OCI-LY3 (cell line): ENCODE measurements at regions not wholly inside any gene's neighbourhood (a gene's known extent, or its start where the extent isn't known, plus 50 kb on each side); places are given as distances from the start of the nearest gene placed in this dataset.

ENCODE experiments used
- H2AFZ ChIP-seq: fragments of 200-600, 300-600 bp; shearing (Covaris generic); 2 replicates; pipeline ENCODE4 v1.6.0; 2014; ENCODE audit warnings: antibody characterized with exemption, low read depth, low read length
- H3K27ac ChIP-seq: fragments of 200-600, 300-600 bp; sonication (generic); 2 replicates; pipeline ENCODE4 v1.5.1; 2014; ENCODE audit warnings: mild to moderate bottlenecking, low read length, moderate library complexity, mixed read lengths
- H3K27me3 ChIP-seq: fragments of 200-600, 300-600 bp; sonication (generic); 2 replicates; pipeline ENCODE4 v1.6.1; 2014; ENCODE audit warnings: low read depth, low read length, mixed read lengths
- H3K36me3 ChIP-seq: fragments of 200-600, 300-600 bp; sonication (generic); replicated peaks from 2 replicates; pipeline ENCODE3; 2014; ENCODE audit warnings: low read depth, low read length, mixed read lengths
- H3K4me1 ChIP-seq: fragments of 300-600, 200-600 bp; sonication (generic); 2 replicates; pipeline ENCODE4 v1.6.1; 2014; ENCODE audit warnings: low read length, mixed read lengths
- H3K4me2 ChIP-seq: fragments of 200-600, 300-600 bp; sonication (generic); 2 replicates; pipeline ENCODE4 v1.6.1; 2014; ENCODE audit warnings: low read length, mixed read lengths
- H3K4me3 ChIP-seq: fragments of 300-600, 200-600 bp; sonication (generic); 2 replicates; pipeline ENCODE4 v1.5.1; 2014; ENCODE audit warnings: antibody characterized with exemption, mild to moderate bottlenecking, low read length, moderate library complexity
- H3K79me2 ChIP-seq: fragments of 300-600, 200-600 bp; shearing (Covaris generic); 2 replicates; pipeline ENCODE4 v1.6.1; 2014; ENCODE audit warnings: mild to moderate bottlenecking, low read length, mixed read lengths
- H3K9ac ChIP-seq: fragments of 300-600, 200-600 bp; shearing (Covaris generic); 2 replicates; pipeline ENCODE4 v1.6.0; 2014; ENCODE audit warnings: mild to moderate bottlenecking, low read length, moderate library complexity
- H3K9me3 ChIP-seq: fragments of 200-600, 300-600 bp; shearing (Covaris generic); 2 replicates; pipeline ENCODE4 v1.6.1; 2014; ENCODE audit warnings: low read length, mixed read lengths; ENCODE audit not compliant: insufficient read depth
- H4K20me1 ChIP-seq: fragments of 200-600, 300-600 bp; sonication (generic); 2 replicates; pipeline ENCODE4 v1.6.1; 2016; ENCODE audit warnings: low read length, mixed read lengths; ENCODE audit not compliant: insufficient read depth
- EZH2phosphoT487 ChIP-seq: fragments of 200-600 bp; shearing (Covaris generic); IDR thresholded peaks from 2 replicates; pipeline ENCODE4 v1.6.1; 2018; ENCODE audit warnings: antibody characterized with exemption, mixed run types, low read depth
- TF ChIP-seq, protein P1 (sequence below): fragments of 200-600, 300-600 bp; sonication (generic); IDR thresholded peaks from 2 replicates; pipeline ENCODE4 v1.5.1; 2014; ENCODE audit warnings: antibody characterized with exemption, low read length, low read depth

DNA sequence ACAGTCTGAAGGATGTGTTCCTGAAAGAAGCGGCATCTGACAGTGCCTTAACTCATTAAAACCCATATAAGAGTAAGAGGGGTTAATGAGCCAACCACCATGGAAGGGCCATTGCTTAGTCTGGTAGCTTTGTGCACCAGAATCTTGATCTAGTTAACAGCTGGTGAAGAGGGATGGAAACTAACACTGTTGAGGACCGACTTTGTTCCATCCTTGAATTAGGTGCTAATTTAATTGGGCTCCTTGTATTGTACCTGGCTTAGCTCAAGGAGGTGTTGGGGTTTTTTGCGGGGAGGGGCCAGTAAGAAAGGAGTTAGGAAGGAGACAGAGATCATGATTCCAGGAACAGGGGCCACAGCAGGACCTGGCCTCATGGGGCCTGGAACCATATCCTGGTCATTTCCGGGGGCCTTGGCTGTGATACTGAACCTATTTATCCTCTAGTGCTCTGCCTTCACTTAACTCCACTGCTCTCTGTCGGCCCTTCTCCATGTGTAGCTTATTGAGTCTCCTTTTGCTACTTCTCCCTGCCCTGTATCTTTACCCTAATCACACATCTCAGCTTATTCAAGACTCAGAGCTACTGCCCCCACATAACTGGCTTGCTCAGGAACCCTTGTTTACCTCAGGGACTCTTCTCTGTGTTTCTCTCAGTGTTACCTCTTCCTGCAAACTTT, 93.0 kb downstream of the RPL22L1 start:
- H3K9ac ChIP-seq, result no peak overlapping the region
- no peaks in the 10 kb centered on the region for H3K4me1 ChIP-seq
- H3K4me3 ChIP-seq, result no peak overlapping the region
- TF ChIP-seq EZH2phosphoT487, result no peak
- TF ChIP-seq, protein P1, sequence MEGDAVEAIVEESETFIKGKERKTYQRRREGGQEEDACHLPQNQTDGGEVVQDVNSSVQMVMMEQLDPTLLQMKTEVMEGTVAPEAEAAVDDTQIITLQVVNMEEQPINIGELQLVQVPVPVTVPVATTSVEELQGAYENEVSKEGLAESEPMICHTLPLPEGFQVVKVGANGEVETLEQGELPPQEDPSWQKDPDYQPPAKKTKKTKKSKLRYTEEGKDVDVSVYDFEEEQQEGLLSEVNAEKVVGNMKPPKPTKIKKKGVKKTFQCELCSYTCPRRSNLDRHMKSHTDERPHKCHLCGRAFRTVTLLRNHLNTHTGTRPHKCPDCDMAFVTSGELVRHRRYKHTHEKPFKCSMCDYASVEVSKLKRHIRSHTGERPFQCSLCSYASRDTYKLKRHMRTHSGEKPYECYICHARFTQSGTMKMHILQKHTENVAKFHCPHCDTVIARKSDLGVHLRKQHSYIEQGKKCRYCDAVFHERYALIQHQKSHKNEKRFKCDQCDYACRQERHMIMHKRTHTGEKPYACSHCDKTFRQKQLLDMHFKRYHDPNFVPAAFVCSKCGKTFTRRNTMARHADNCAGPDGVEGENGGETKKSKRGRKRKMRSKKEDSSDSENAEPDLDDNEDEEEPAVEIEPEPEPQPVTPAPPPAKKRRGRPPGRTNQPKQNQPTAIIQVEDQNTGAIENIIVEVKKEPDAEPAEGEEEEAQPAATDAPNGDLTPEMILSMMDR, result no peak
- no peak overlapping the region for H2AFZ ChIP-seq
- no peaks in the 10 kb centered on the region for H3K36me3 ChIP-seq
- no peak overlapping the region for H3K4me2 ChIP-seq
- H3K27ac ChIP-seq, result no peak overlapping the region
- no peaks in the 10 kb centered on the region for H4K20me1 ChIP-seq
- no peaks in the 10 kb centered on the region for H3K79me2 ChIP-seq
- no peaks in the 10 kb centered on the region for H3K9me3 ChIP-seq
- peaks cover 72% of the 10 kb centered on the region for H3K27me3 ChIP-seq

DNA sequence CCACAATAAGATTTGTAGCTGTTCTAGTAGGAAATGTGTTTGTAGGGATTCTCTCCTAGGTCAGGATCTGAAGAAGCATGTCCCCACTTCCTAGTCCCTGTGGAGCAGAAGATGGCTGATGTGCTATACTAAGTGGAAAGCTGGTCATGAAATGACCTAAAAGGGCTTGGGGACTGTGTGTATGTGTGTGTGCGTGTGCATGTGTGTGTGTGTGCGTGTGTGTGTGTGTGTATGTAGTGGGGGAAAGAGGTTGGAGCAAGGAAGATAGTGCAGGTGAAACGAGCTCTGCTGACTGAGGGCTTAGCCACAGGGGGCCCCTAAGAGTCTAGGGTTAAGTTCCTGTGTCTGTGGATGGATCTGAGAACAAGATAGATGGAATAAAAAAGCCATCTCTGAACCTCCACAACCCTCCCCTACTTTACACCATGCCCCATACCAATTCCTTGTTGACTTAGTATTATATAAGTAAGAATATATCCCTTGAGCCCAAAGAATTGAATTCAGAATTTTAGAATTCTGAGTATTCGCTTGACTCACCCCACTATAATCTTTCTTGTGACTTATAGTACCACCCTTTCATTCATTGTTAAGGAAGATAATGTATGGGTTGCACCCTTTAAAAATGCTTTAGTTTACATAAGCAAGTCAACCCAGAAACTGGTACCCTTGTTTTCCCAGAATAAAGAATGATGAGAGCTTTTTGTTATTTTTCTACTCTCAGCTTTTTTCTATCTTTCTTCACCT, 96.1 kb downstream of the RPL22L1 start:
- H3K9ac ChIP-seq, result no peak overlapping the region
- no peaks in the 10 kb centered on the region for H4K20me1 ChIP-seq
- H3K27me3 ChIP-seq, result peaks cover 60% of the 10 kb centered on the region
- H3K9me3 ChIP-seq, result no peaks in the 10 kb centered on the region
- H3K4me3 ChIP-seq, result no peak overlapping the region
- H3K4me1 ChIP-seq, result no peaks in the 10 kb centered on the region
- H3K4me2 ChIP-seq, result no peak overlapping the region
- TF ChIP-seq, protein P1, result no peak
- no peak for TF ChIP-seq EZH2phosphoT487
- no peaks in the 10 kb centered on the region for H3K79me2 ChIP-seq
- H3K27ac ChIP-seq, result no peak overlapping the region
- H3K36me3 ChIP-seq, result no peaks in the 10 kb centered on the region
- H2AFZ ChIP-seq, result no peak overlapping the region

DNA sequence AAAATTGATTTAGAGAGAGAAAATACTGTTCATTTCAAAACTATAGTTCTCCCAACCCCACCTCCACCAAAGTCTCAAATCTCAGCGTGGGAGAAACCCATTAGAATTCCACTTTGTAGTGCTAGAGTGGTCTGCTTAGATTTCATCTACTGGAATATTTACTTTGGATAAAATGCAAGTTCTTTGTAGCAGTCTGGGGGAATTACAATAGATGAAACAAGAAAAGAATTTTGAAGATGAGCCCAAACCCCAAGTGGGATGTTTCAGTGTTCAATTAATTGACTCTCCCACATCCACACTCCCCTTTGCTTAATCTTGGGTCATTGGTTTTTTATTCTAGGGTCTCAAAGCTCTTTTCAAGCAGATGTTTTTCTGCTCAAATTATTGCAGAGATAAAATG, 97.8 kb downstream of the RPL22L1 start:
- no peak for TF ChIP-seq EZH2phosphoT487
- TF ChIP-seq, protein P1, result no peak
- H3K4me2 ChIP-seq, result no peak overlapping the region

DNA sequence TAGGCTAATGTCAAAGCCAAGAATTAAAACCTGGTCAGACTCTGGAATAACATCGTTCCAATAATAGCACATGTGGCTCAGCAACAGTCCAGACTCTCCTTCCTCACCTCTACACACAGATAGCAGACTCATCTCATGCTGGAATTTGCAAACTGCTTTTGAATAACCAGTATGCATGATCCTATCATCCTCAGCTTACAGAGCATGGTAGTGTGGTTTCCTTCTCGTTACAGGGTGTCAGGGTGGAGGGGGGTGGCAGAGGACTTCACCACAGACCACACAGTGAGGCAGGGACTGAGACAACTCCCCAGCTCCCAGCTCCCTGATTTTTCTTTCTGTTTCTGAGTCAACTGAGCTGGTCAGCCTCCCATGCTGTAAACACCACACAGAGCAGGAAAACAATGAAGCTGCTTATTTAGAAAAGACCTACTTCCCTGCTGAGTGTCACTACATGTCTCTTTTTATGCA, 101.6 kb downstream of the RPL22L1 start:
- Histone ChIP-seq H3K4me2 (no peak overlapping the region), H3K9me3 (no peaks in the 10 kb centered on the region), H3K27me3 (peaks cover 42% of the 10 kb centered on the region), H3K4me3 (no peak overlapping the region), H2AFZ (no peak overlapping the region), H3K36me3 (no peaks in the 10 kb centered on the region), H3K9ac (no peak overlapping the region), H3K79me2 (no peaks in the 10 kb centered on the region), H3K27ac (no peak overlapping the region), H4K20me1 (no peaks in the 10 kb centered on the region), H3K4me1 (peaks cover 3% of the 10 kb centered on the region; the same call in 1 of the 2 replicates)
- no peak for TF ChIP-seq EZH2phosphoT487
- TF ChIP-seq, protein P1, result no peak

More for the DNA sequence above, 97.8 kb downstream of the RPL22L1 start:
- H3K9me3 ChIP-seq, result no peaks in the 10 kb centered on the region
- H3K27ac ChIP-seq, result no peak overlapping the region
- H3K4me3 ChIP-seq, result no peak overlapping the region
- no peaks in the 10 kb centered on the region for H3K36me3 ChIP-seq
- no peak overlapping the region for H3K9ac ChIP-seq
- peaks cover 44% of the 10 kb centered on the region; the same call in 1 of the 2 replicates for H3K27me3 ChIP-seq
- no peaks in the 10 kb centered on the region for H4K20me1 ChIP-seq
- no peak overlapping the region for H2AFZ ChIP-seq
- no peaks in the 10 kb centered on the region for H3K4me1 ChIP-seq
- no peaks in the 10 kb centered on the region for H3K79me2 ChIP-seq
